ENCODE measurements at regions not wholly inside any gene's neighbourhood (a gene's known extent, or its start where the extent isn't known, plus 50 kb on each side); places are given as distances from the start of the nearest gene placed in this dataset.

DNA sequence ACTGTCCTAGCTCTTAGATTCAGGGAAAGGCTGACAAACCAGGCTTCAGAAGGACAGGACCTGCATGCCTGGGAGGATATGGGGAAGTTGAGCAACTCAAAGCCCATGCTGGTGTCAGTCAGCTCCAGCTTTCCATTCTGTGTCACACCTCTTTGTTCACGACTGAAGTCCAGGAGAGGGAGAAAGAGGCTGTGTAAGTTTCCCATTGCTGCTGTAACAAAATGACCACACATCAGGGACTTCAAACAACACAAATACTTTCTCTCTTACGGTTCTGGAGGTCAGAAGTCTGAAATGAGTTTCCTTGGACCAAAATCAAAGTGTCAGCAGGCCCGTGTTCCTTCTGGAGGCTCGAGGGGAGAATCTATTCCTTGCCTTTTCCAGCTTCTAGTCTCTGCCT lies 50.6 kb upstream of the STX18 start:
- intact Hi-C loops (cut with micrococcal nuclease) (no loop called here), dilution Hi-C loops (cut with MboI; ENCODE audit: extremely low pct_ligation_motif_present, low sequenced_read_pairs) (no loop called here)
- H3K36me3 ChIP-seq (ENCODE audit: control insufficient read depth in 2 of 2, extremely low read depth in 1 of 2, insufficient read depth in 2 of 2, low read length in 2 of 2), result no peaks in the 10 kb centered on the region
- H3K4me3 ChIP-seq (replicated peaks in 1 of 3; ENCODE audit: insufficient read depth in 1 of 3, low read depth in 1 of 3, low read length in 3 of 3), result no peak overlapping the region
- H3K27me3 ChIP-seq (ENCODE audit: control insufficient read depth in 2 of 2, insufficient read depth in 2 of 2, low read length in 2 of 2), result no peaks in the 10 kb centered on the region
- CTCF ChIA-PET, result no interaction called here
- FAIRE-seq (no peak), DNase-seq (ENCODE audit: low read depth, low spot score) (no peak)
- no peaks in the 10 kb centered on the region for H3K79me2 ChIP-seq (ENCODE audit: control insufficient read depth, insufficient read depth, low read length)
- no peaks in the 10 kb centered on the region for H4K20me1 ChIP-seq (replicated peaks; ENCODE audit: control insufficient read depth, extremely low read depth, insufficient read depth, low read length)
- no peak for TF ChIP-seq FOS (IDR thresholded peaks at IDR 0.05; ENCODE audit: borderline replicate concordance, insufficient read depth, low read length)
- no peak for TF ChIP-seq MYC (IDR thresholded peaks at IDR 0.05; ENCODE audit: low read depth, low read length)
- TF ChIP-seq EZH2 (IDR thresholded peaks at IDR 0.05; ENCODE audit: borderline replicate concordance, low read depth, low read length, severe bottlenecking), result no peak
- no peak for TF ChIP-seq POLR2AphosphoS5 (IDR thresholded peaks at IDR 0.05; ENCODE audit: insufficient read depth, low read depth, low read length)
- no peak for TF ChIP-seq MAX (IDR thresholded peaks at IDR 0.05; ENCODE audit: insufficient read depth, insufficient read length)
- no peak for TF ChIP-seq GATA2 (IDR thresholded peaks at IDR 0.05; ENCODE audit: insufficient read depth, insufficient read length, low read depth, low read length)
- TF ChIP-seq POLR2A (IDR thresholded peaks at IDR 0.05; ENCODE audit: low read depth, low read length), result no peak
- TF ChIP-seq JUN (IDR thresholded peaks at IDR 0.05; ENCODE audit: borderline replicate concordance, insufficient read depth, insufficient read length, low read depth), result no peak
- TF ChIP-seq CTCF (IDR thresholded peaks at IDR 0.05; ENCODE audit: extremely low read depth in 1 of 2, insufficient read depth in 1 of 2, low read depth in 1 of 2, low read length in 2 of 2), result no peak
- H3K9me3 ChIP-seq (replicated peaks; ENCODE audit: control insufficient read depth, insufficient read depth, low read length), result peaks cover 2% of the 10 kb centered on the region
- H3K4me1 ChIP-seq (ENCODE audit: control insufficient read depth, extremely low read depth, insufficient read depth, low read length), result peaks cover 9% of the 10 kb centered on the region
- H3K4me2 ChIP-seq (ENCODE audit: insufficient read depth, low read length), result no peak overlapping the region
- POLR2A ChIA-PET, result no interaction called here
- H3K9me1 ChIP-seq (replicated peaks; ENCODE audit: control insufficient read depth, extremely low read depth, insufficient read depth, low read length), result no peaks in the 10 kb centered on the region
- H3K9ac ChIP-seq (replicated peaks; ENCODE audit: extremely low read depth, insufficient read depth, low read length), result no peak overlapping the region
- no TSS peak for BruUV-seq (replicated peaks)
- H2AFZ ChIP-seq (ENCODE audit: low read depth, low read length), result no peak overlapping the region
- H3K27ac ChIP-seq (ENCODE audit: insufficient read depth, low read depth, low read length), result no peak overlapping the region

Data from endothelial cell of umbilical vein (primary cell).